Vagina (tissue), 2 donors: ENCODE measurements at regions not wholly inside any gene's neighbourhood (a gene's known extent, or its start where the extent isn't known, plus 50 kb on each side); places are given as distances from the start of the nearest gene placed in this dataset.

Experiments used
- CTCF ChIP-seq, 3 experiments: fragments of 450-650 bp in 2 of 3; fragments of 200-600 bp in 1 of 3; sonication (generic) in 1 of 3; IDR thresholded peaks; one replicate each; pipeline ENCODE4 v1.5.1; 2017 to 2019; ENCODE audit warnings: antibody characterized with exemption in 3 of 3, mild to moderate bottlenecking in 2 of 3, moderate library complexity in 2 of 3
- POLR2A ChIP-seq, 2 donors: fragments of 450-650 bp; IDR thresholded peaks; one replicate each; pipeline ENCODE4 v1.6.1; 2017; ENCODE audit warnings: antibody characterized with exemption in 2 of 2, mild to moderate bottlenecking in 2 of 2, moderate library complexity in 2 of 2
- POLR2AphosphoS5 ChIP-seq, 2 donors: sonication (generic); formaldehyde crosslinking; IDR thresholded peaks; one replicate each; pipeline ENCODE4 v1.9.0; 2017; ENCODE audit warnings: antibody characterized with exemption in 2 of 2, mild to moderate bottlenecking in 2 of 2, low read depth in 1 of 2; ENCODE audit not compliant: insufficient read depth in 1 of 2

- TF ChIP-seq CTCF (IDR thresholded peaks at IDR 0.05) (no peak), POLR2A (IDR thresholded peaks at IDR 0.05) (no peak), POLR2AphosphoS5 (IDR thresholded peaks at IDR 0.05; ENCODE audit: insufficient read depth in 1 of 2, low read depth in 1 of 2) (no peak)
Observed at GRCh38 chr3:154728285-154728684, 298.3 kb upstream of the GPR149 start.
